Esophagus muscularis mucosa (tissue), 4 donors: ENCODE measurements at regions not wholly inside any gene's neighbourhood (a gene's known extent, or its start where the extent isn't known, plus 50 kb on each side); places are given as distances from the start of the nearest gene placed in this dataset.

Experiments
- DNase-seq: peaks from one replicate; pipeline ENCODE4 v3.0.0-alpha.2; 2017; ENCODE audit errors: extremely low spot score
- H3K27ac ChIP-seq, 4 donors: fragments of 200-600 bp; sonication (generic); replicated peaks in 1 of 4; 1 replicate in 3 of 4; 2 replicates in 1 of 4; pipeline ENCODE4 v1.5.1; 2016 to 2019; ENCODE audit warnings: mild to moderate bottlenecking in 1 of 4
- H3K27me3 ChIP-seq, 4 donors: fragments of 200-600 bp; sonication (generic); one replicate each; pipeline versions ENCODE4 v1.5.1 to v1.6.0; 2016 to 2019
- H3K36me3 ChIP-seq, 4 donors: fragments of 200-600 bp; sonication (generic); one replicate each; pipeline ENCODE4 v1.5.1; 2016 to 2019
- H3K4me1 ChIP-seq, 4 donors: fragments of 200-600 bp; sonication (generic); one replicate each; pipeline ENCODE4 v1.5.1; 2016 to 2019
- H3K4me3 ChIP-seq, 4 donors: fragments of 200-600 bp; sonication (generic); 1 replicate in 2 of 4; 2 replicates in 2 of 4; pipeline ENCODE4 v1.5.1; 2016 to 2019; ENCODE audit warnings: mild to moderate bottlenecking in 4 of 4, moderate library complexity in 1 of 4
- H3K9me3 ChIP-seq, 4 donors: fragments of 200-600 bp; sonication (generic); 1 replicate in 3 of 4; 2 replicates in 1 of 4; pipeline ENCODE4 v1.5.1; 2016 to 2019
- CTCF ChIP-seq, 3 experiments: fragments of 200-600 bp in 2 of 3; fragments of 450-650 bp in 1 of 3; sonication (generic) in 2 of 3; IDR thresholded peaks; one replicate each; pipeline ENCODE4 v1.5.1; 2017 to 2019; ENCODE audit warnings: antibody characterized with exemption in 3 of 3, mild to moderate bottlenecking in 2 of 3, moderate library complexity in 1 of 3
- EP300 ChIP-seq: sonication (generic); formaldehyde crosslinking; IDR thresholded peaks from one replicate; pipeline ENCODE4 v1.6.1; 2017; ENCODE audit warnings: antibody characterized with exemption
- POLR2A ChIP-seq: fragments of 450-650 bp; IDR thresholded peaks from one replicate; pipeline ENCODE4 v1.6.1; 2017; ENCODE audit warnings: antibody characterized with exemption, moderate library complexity, mild to moderate bottlenecking, low read depth
- POLR2AphosphoS5 ChIP-seq, 2 donors: sonication (generic); formaldehyde crosslinking; IDR thresholded peaks; one replicate each; pipeline ENCODE4 v1.6.1; 2017; ENCODE audit warnings: antibody characterized with exemption in 2 of 2
- WGBS: methylation state at CpG from one replicate; pipeline ENCODE4 v1.1.5; 2018; 5-methylcytosine and 5-hydroxymethylcytosine counted together
- intact Hi-C: fragments of 100-400 bp; cut with DNase I; formaldehyde crosslinking; loops from one replicate; pipeline ENCODE4 v1.15.1; 2023

- Histone ChIP-seq H3K27ac (no peak overlapping the region), H3K27me3 (no peaks in the 10 kb centered on the region)
- no peak for DNase-seq
Observed at GRCh38 chr1:201626629-201627275, 87.8 kb downstream of the NAV1 start.

DNA sequence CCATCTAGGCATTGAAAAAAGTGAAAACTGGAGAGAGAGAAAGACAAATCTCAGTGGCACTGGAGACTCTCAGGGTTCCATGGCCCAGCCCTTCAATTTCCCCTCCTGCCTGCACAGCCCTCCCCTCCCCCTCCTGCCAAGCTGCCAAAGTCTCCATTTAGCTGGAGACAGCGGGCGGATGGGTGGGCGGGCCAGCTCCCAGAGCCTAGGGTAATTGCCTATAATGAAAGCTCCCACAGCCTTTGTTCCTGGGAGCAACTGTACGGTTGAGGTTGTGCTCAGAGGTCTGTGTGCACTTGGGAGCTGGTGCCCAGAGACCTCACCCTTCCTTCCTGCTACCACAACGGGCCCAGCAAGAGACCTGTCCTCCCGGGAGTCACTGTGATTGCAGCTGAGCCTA, 89.6 kb downstream of the NAV1 start:
- 72% methylated on average over 6 of the region's 6 CpGs for WGBS
- no peaks in the 10 kb centered on the region for H3K27me3 ChIP-seq
- TF ChIP-seq CTCF (IDR thresholded peaks at IDR 0.05) (no peak), POLR2AphosphoS5 (IDR thresholded peaks at IDR 0.05) (no peak), EP300 (no peak), POLR2A (no peak)
- H3K9me3 ChIP-seq, result no peaks in the 10 kb centered on the region
- peaks cover 0 to 27% (median 11%) of the 10 kb centered on the region in 4 donors for H3K36me3 ChIP-seq
- H3K4me3 ChIP-seq, result no peak overlapping the region
- DNase-seq, result no peak
- peaks cover 38 to 62% (median 50%) of the 10 kb centered on the region in 4 donors for H3K4me1 ChIP-seq
- H3K27ac ChIP-seq, result no peak overlapping the region
- intact Hi-C loops, result no loop called here

More at GRCh38 chr1:201626629-201627275, 87.8 kb downstream of the NAV1 start:
- intact Hi-C loops, result no loop called here
- peaks cover 29 to 50% (median 39%) of the 10 kb centered on the region in 4 donors for H3K4me1 ChIP-seq
- H3K4me3 ChIP-seq, result no peak overlapping the region
- H3K9me3 ChIP-seq, result no peaks in the 10 kb centered on the region
- H3K36me3 ChIP-seq, result peaks cover 0 to 35% (median 21%) of the 10 kb centered on the region in 4 donors
- no peak for TF ChIP-seq CTCF (IDR thresholded peaks at IDR 0.05)
- WGBS, result 81% methylated on average over 4 of the region's 4 CpGs

DNA sequence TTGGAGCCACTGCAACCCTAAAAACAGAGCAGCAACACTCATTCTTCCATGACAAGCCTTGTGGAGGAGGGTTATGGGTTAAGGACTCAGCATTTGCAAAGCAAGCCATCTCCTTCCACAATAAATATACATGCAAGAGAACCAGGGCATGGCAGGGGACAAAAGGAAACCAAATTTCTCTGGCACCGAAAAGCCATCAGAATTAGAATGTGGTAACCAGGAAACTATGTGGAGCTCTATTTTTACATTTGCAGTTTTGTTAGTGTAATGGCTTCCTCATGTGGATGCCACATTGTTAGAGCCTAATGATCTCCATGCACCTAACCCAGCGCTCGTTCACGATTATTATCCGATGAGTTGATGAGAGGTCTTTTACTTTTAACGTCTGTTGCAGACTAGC, 91.7 kb downstream of the NAV1 start:
- intact Hi-C loops, result no loop called here
- DNase-seq, result no peak
- no peak overlapping the region for H3K27ac ChIP-seq
- H3K36me3 ChIP-seq, result peaks cover 0 to 24% (median 7%) of the 10 kb centered on the region in 4 donors
- peaks cover 42 to 62% (median 52%) of the 10 kb centered on the region in 4 donors for H3K4me1 ChIP-seq
- 80% methylated on average over 6 of the region's 6 CpGs for WGBS
- no peaks in the 10 kb centered on the region for H3K9me3 ChIP-seq
- no peaks in the 10 kb centered on the region for H3K27me3 ChIP-seq
- no peak overlapping the region for H3K4me3 ChIP-seq
- TF ChIP-seq POLR2AphosphoS5 (IDR thresholded peaks at IDR 0.05) (no peak), CTCF (IDR thresholded peaks at IDR 0.05) (no peak), EP300 (no peak), POLR2A (no peak)

- TF ChIP-seq CTCF (IDR thresholded peaks at IDR 0.05) (no peak), POLR2A (no peak), EP300 (no peak), POLR2AphosphoS5 (IDR thresholded peaks at IDR 0.05) (no peak)
- Histone ChIP-seq H3K36me3 (peaks cover 0 to 24% (median 8%) of the 10 kb centered on the region in 4 donors), H3K4me3 (no peak overlapping the region), H3K4me1 (peaks cover 37 to 58% (median 51%) of the 10 kb centered on the region in 4 donors), H3K9me3 (no peaks in the 10 kb centered on the region), H3K27me3 (no peaks in the 10 kb centered on the region), H3K27ac (no peak overlapping the region)
- intact Hi-C loops, result no loop called here
- DNase-seq, result no peak
- WGBS, result 97% methylated on average over 7 of the region's 7 CpGs
Observed at GRCh38 chr1:201631037-201631436, 92.1 kb downstream of the NAV1 start.

GRCh38 chr1:201632364-201632952, 93.5 kb downstream of the NAV1 start:
- Histone ChIP-seq H3K4me3 (no peak overlapping the region), H3K4me1 (peaks cover 29 to 56% (median 54%) of the 10 kb centered on the region in 4 donors), H3K9me3 (no peaks in the 10 kb centered on the region), H3K36me3 (peaks cover 0 to 24% (median 9%) of the 10 kb centered on the region in 4 donors), H3K27ac (no peak overlapping the region), H3K27me3 (no peaks in the 10 kb centered on the region)
- no peak for DNase-seq
- WGBS, result 78% methylated on average over 2 of the region's 5 CpGs
- intact Hi-C loops, result no loop called here
- TF ChIP-seq POLR2AphosphoS5 (IDR thresholded peaks at IDR 0.05) (no peak), CTCF (IDR thresholded peaks at IDR 0.05) (no peak), EP300 (no peak), POLR2A (no peak)
